ENCODE measurements at regions not wholly inside any gene's neighbourhood (a gene's known extent, or its start where the extent isn't known, plus 50 kb on each side); places are given as distances from the start of the nearest gene placed in this dataset.
A peak's percentile ranks its signal among the peaks of the same experiment; 100 is the strongest.

- Mint-ChIP-seq H3K36me3 (ENCODE audit: low read depth) (no peaks in the 10 kb centered on the region), H3K4me1 (peaks cover 30% of the 10 kb centered on the region), H3K9me3 (no peaks in the 10 kb centered on the region), H3K27ac (no peak overlapping the region), H3K27me3 (ENCODE audit: low read depth, poor library complexity) (peaks cover 5% of the 10 kb centered on the region), H3K4me3 (no peak overlapping the region)
- no peak for DNase-seq
- TF ChIP-seq CTCF (IDR thresholded peaks at IDR 0.05): no peak
These were observed 161.5 kb upstream of the TPM1 start for GRCh38 chr15:62881056-62881455.

GRCh38 chr15:62883938-62884479, 158.5 kb upstream of the TPM1 start:
- no peak for TF ChIP-seq CTCF (IDR thresholded peaks at IDR 0.05)
- H3K9me3 Mint-ChIP-seq: no peaks in the 10 kb centered on the region
- peaks cover 48% of the 10 kb centered on the region for H3K4me1 Mint-ChIP-seq
- H3K4me3 Mint-ChIP-seq: no peak overlapping the region
- no peaks in the 10 kb centered on the region for H3K36me3 Mint-ChIP-seq (ENCODE audit: low read depth)
- no peak overlapping the region for H3K27ac Mint-ChIP-seq
- H3K27me3 Mint-ChIP-seq (ENCODE audit: low read depth, poor library complexity): peaks cover 13% of the 10 kb centered on the region
- DNase-seq: no peak

GRCh38 chr15:62886431-62887071, 156.0 kb upstream of the TPM1 start:
- peaks cover 13% of the 10 kb centered on the region for H3K27me3 Mint-ChIP-seq (ENCODE audit: low read depth, poor library complexity)
- no peak for DNase-seq
- no peaks in the 10 kb centered on the region for H3K9me3 Mint-ChIP-seq
- H3K4me3 Mint-ChIP-seq: peak overlapping the region; percentile 53
- H3K36me3 Mint-ChIP-seq (ENCODE audit: low read depth): no peaks in the 10 kb centered on the region
- H3K27ac Mint-ChIP-seq: peak overlapping the region; percentile 57
- no peak for TF ChIP-seq CTCF (IDR thresholded peaks at IDR 0.05)
- peaks cover 54% of the 10 kb centered on the region for H3K4me1 Mint-ChIP-seq

GRCh38 chr15:62887113-62887570, 155.4 kb upstream of the TPM1 start:
- Mint-ChIP-seq H3K4me1 (peaks cover 54% of the 10 kb centered on the region), H3K9me3 (no peaks in the 10 kb centered on the region), H3K27me3 (ENCODE audit: low read depth, poor library complexity) (peaks cover 13% of the 10 kb centered on the region), H3K27ac (peak overlapping the region; percentile 57), H3K4me3 (peak overlapping the region; percentile 53), H3K36me3 (ENCODE audit: low read depth) (no peaks in the 10 kb centered on the region)
- no peak for DNase-seq
- TF ChIP-seq CTCF (IDR thresholded peaks at IDR 0.05): no peak

GRCh38 chr15:62888623-62889022, 153.9 kb upstream of the TPM1 start:
- Mint-ChIP-seq H3K27me3 (ENCODE audit: low read depth, poor library complexity) (peaks cover 8% of the 10 kb centered on the region), H3K27ac (no peak overlapping the region), H3K4me3 (no peak overlapping the region), H3K9me3 (no peaks in the 10 kb centered on the region), H3K4me1 (peaks cover 55% of the 10 kb centered on the region), H3K36me3 (ENCODE audit: low read depth) (no peaks in the 10 kb centered on the region)
- no peak for DNase-seq
- TF ChIP-seq CTCF (IDR thresholded peaks at IDR 0.05): no peak

- no peak overlapping the region for H3K4me3 Mint-ChIP-seq
- peaks cover 60% of the 10 kb centered on the region for H3K4me1 Mint-ChIP-seq
- no peak overlapping the region for H3K27ac Mint-ChIP-seq
These were observed 153.3 kb upstream of the TPM1 start for GRCh38 chr15:62889141-62889661.

More at GRCh38 chr15:62889141-62889661, 153.3 kb upstream of the TPM1 start:
- Mint-ChIP-seq H3K36me3 (ENCODE audit: low read depth) (no peaks in the 10 kb centered on the region), H3K9me3 (no peaks in the 10 kb centered on the region), H3K27me3 (ENCODE audit: low read depth, poor library complexity) (peaks cover 8% of the 10 kb centered on the region)
- TF ChIP-seq CTCF (IDR thresholded peaks at IDR 0.05): no peak
- no peak for DNase-seq
